Sigmoid colon (tissue), 6 donors: ENCODE measurements at regions not wholly inside any gene's neighbourhood (a gene's known extent, or its start where the extent isn't known, plus 50 kb on each side); places are given as distances from the start of the nearest gene placed in this dataset.

Experiments used
- DNase-seq: peaks from one replicate; pipeline ENCODE4 v3.0.0-alpha.2; 2019
- H3K27ac ChIP-seq, 4 donors: fragments of 200-600 bp; sonication (generic); one replicate each; pipeline ENCODE4 v1.5.1; 2016 to 2019; ENCODE audit warnings: mild to moderate bottlenecking in 1 of 4
- H3K27me3 ChIP-seq, 3 donors: fragments of 200-600 bp; sonication (generic); one replicate each; pipeline ENCODE4 v1.5.1; 2019; ENCODE audit warnings: mild to moderate bottlenecking in 1 of 3
- H3K36me3 ChIP-seq, 4 donors: fragments of 200-600 bp; sonication (generic); one replicate each; pipeline ENCODE4 v1.5.1; 2016 to 2019
- H3K4me1 ChIP-seq, 4 donors: fragments of 200-600 bp; sonication (generic); one replicate each; pipeline ENCODE4 v1.5.1; 2017 to 2019
- H3K4me3 ChIP-seq, 4 donors: fragments of 200-600 bp; sonication (generic); one replicate each; pipeline ENCODE4 v1.5.1; 2017 to 2019; ENCODE audit warnings: mild to moderate bottlenecking in 2 of 4, moderate library complexity in 1 of 4
- H3K9me3 ChIP-seq, 4 donors: fragments of 200-600 bp in 3 of 4; sonication (generic) in 3 of 4; one replicate each; pipeline versions ENCODE4 v1.5.1 to v1.6.1; 2013 to 2019
- EP300 ChIP-seq, 4 donors: sonication (generic); formaldehyde crosslinking; IDR thresholded peaks; one replicate each; pipeline ENCODE4 v1.6.1; 2017; ENCODE audit warnings: antibody characterized with exemption in 4 of 4
- POLR2A ChIP-seq, 2 donors: fragments of 450-650 bp; IDR thresholded peaks; one replicate each; pipeline ENCODE4 v1.6.1; 2016; ENCODE audit warnings: antibody characterized with exemption in 2 of 2, mild to moderate bottlenecking in 2 of 2, moderate library complexity in 2 of 2
- POLR2AphosphoS5 ChIP-seq, 4 donors: sonication (generic); formaldehyde crosslinking; IDR thresholded peaks; one replicate each; pipeline ENCODE4 v1.6.1; 2017; ENCODE audit warnings: antibody characterized with exemption in 4 of 4
- WGBS, 2 donors: extraction: QIAGEN DNeasy Blood & Tissue Kit; methylation state at CpG; one replicate each; pipeline ENCODE4 v1.1.7; 2013; 5-methylcytosine and 5-hydroxymethylcytosine counted together
- intact Hi-C: fragments of 100-400 bp; cut with DNase I; formaldehyde crosslinking; loops from one replicate; pipeline ENCODE4 v1.15.1; 2023
- TF ChIP-seq, protein P1 (sequence below), 4 experiments: fragments of 450-650 bp in 3 of 4; fragments of 200-600 bp in 1 of 4; IDR thresholded peaks; one replicate each; pipeline ENCODE4 v1.5.1; 2016 to 2019; ENCODE audit warnings: antibody characterized with exemption in 4 of 4, mild to moderate bottlenecking in 3 of 4, moderate library complexity in 2 of 4
- donor health status: healthy with polysubstance abuse.
- donor health status: healthy.

DNA sequence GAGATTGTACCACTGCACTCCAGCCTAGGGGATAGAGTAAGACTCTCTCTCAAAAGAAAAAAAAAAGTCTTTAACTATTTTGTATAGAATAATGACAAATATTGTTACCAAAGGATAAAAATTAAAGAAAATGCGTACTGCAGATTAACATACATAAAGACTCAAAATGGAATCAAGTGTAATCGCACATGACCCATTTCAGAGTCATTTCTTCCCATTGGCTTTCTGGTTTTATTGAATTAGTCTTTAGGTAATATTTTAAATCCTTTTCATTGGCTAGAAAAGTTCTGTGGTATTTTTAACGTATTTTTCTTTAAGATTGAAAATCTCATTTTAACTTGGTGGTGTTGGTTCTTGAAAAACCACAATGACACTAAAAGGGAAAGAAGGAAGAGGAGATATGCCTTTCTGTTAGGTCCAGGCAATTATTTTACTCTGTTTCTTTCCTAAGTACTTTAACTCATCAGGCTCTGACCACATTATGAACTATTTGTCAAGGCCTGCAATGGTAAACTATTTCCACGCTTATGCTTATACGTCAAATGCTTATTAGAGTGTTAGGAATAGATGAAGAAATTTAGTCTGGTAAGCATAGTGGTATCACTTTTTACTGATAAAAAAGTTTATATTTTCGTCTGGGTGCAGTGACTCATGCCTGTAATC, 52.3 kb downstream of the PLEKHG1 start:
- intact Hi-C loops, result no loop called here
- no peak for DNase-seq
- Histone ChIP-seq H3K27ac (no peak overlapping the region), H3K4me1 (no peaks in the 10 kb centered on the region), H3K4me3 (no peak overlapping the region), H3K36me3 (no peaks in the 10 kb centered on the region), H3K27me3 (no peaks in the 10 kb centered on the region), H3K9me3 (no peaks in the 10 kb centered on the region)
- TF ChIP-seq POLR2AphosphoS5 (IDR thresholded peaks at IDR 0.05), result no peak
- TF ChIP-seq, protein P1, sequence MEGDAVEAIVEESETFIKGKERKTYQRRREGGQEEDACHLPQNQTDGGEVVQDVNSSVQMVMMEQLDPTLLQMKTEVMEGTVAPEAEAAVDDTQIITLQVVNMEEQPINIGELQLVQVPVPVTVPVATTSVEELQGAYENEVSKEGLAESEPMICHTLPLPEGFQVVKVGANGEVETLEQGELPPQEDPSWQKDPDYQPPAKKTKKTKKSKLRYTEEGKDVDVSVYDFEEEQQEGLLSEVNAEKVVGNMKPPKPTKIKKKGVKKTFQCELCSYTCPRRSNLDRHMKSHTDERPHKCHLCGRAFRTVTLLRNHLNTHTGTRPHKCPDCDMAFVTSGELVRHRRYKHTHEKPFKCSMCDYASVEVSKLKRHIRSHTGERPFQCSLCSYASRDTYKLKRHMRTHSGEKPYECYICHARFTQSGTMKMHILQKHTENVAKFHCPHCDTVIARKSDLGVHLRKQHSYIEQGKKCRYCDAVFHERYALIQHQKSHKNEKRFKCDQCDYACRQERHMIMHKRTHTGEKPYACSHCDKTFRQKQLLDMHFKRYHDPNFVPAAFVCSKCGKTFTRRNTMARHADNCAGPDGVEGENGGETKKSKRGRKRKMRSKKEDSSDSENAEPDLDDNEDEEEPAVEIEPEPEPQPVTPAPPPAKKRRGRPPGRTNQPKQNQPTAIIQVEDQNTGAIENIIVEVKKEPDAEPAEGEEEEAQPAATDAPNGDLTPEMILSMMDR (IDR thresholded peaks at IDR 0.05), result no peak
- TF ChIP-seq POLR2A (IDR thresholded peaks at IDR 0.05), result no peak
- TF ChIP-seq EP300 (IDR thresholded peaks at IDR 0.05), result no peak
- WGBS, 2 donors, result 74 to 82% methylated on average over 6 of the region's 6 CpGs

- intact Hi-C loops, result no loop called here
- no peak overlapping the region for H3K27ac ChIP-seq
- no peaks in the 10 kb centered on the region for H3K27me3 ChIP-seq
- 19 to 68% methylated on average over 7 of the region's 7 CpGs for WGBS, 2 donors
- peaks cover 0 to 4% (median 0%) of the 10 kb centered on the region in 4 donors for H3K4me1 ChIP-seq
- no peaks in the 10 kb centered on the region for H3K9me3 ChIP-seq
- no peak overlapping the region for H3K4me3 ChIP-seq
- TF ChIP-seq POLR2AphosphoS5 (IDR thresholded peaks at IDR 0.05) (no peak), POLR2A (IDR thresholded peaks at IDR 0.05) (no peak), EP300 (IDR thresholded peaks at IDR 0.05) (no peak)
- TF ChIP-seq, protein P1 (IDR thresholded peaks at IDR 0.05), result no peak
- H3K36me3 ChIP-seq, result no peaks in the 10 kb centered on the region
- no peak for DNase-seq
These were observed 53.3 kb downstream of the PLEKHG1 start for GRCh38 chr6:150652848-150653613.

- TF ChIP-seq POLR2AphosphoS5 (IDR thresholded peaks at IDR 0.05) (no peak), POLR2A (IDR thresholded peaks at IDR 0.05) (no peak), EP300 (IDR thresholded peaks at IDR 0.05) (no peak)
- TF ChIP-seq, protein P1 (IDR thresholded peaks at IDR 0.05), result no peak
- H3K4me3 ChIP-seq, result no peak overlapping the region
- no peak for DNase-seq
- H3K4me1 ChIP-seq, result peaks cover 0 to 12% (median 6%) of the 10 kb centered on the region in 4 donors
- no peak overlapping the region for H3K27ac ChIP-seq
- intact Hi-C loops, result no loop called here
- 94 to 96% methylated on average over 3 of the region's 3 CpGs for WGBS, 2 donors
- H3K27me3 ChIP-seq, result no peaks in the 10 kb centered on the region
- no peaks in the 10 kb centered on the region for H3K9me3 ChIP-seq
- H3K36me3 ChIP-seq, result no peaks in the 10 kb centered on the region
These were observed 54.9 kb downstream of the PLEKHG1 start for GRCh38 chr6:150654608-150655007.

DNA sequence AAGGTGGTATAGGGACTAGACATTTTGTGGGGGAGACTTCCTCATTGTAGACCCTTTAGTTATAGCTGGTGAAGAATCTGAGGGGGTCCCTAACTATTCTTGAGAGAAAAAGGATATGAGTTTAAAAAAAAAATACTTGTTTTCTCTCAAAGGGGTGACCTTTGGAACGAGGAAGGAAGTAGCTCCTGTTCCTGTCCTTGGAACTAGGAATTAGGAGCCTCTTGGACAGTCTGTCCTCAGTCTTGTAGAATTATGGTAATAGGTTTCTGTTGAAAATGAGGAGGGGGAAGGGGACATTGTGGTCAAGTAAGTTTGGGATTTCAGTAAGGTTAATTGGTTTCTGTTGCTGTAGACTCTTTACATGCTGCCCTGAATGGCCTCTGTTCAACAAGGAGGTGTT, 56.5 kb downstream of the PLEKHG1 start:
- 19 to 64% methylated on average over 1 of the region's 1 CpG for WGBS, 2 donors

More for the DNA sequence above, 56.5 kb downstream of the PLEKHG1 start:
- no peak overlapping the region for H3K27ac ChIP-seq
- no peaks in the 10 kb centered on the region for H3K36me3 ChIP-seq
- no peak overlapping the region for H3K4me3 ChIP-seq
- intact Hi-C loops, result no loop called here
- DNase-seq, result no peak
- H3K9me3 ChIP-seq, result no peaks in the 10 kb centered on the region
- no peaks in the 10 kb centered on the region for H3K27me3 ChIP-seq
- peaks cover 0 to 12% (median 6%) of the 10 kb centered on the region in 4 donors for H3K4me1 ChIP-seq
- no peak for TF ChIP-seq POLR2AphosphoS5 (IDR thresholded peaks at IDR 0.05)
- TF ChIP-seq POLR2A (IDR thresholded peaks at IDR 0.05), result no peak
- TF ChIP-seq, protein P1 (IDR thresholded peaks at IDR 0.05), result no peak
- TF ChIP-seq EP300 (IDR thresholded peaks at IDR 0.05), result no peak
